K562 (cell line): ENCODE measurements at regions not wholly inside any gene's neighbourhood (a gene's known extent, or its start where the extent isn't known, plus 50 kb on each side); places are given as distances from the start of the nearest gene placed in this dataset.

Experiments used
- CEBPG ChIP-seq, 3 experiments: fragments of 200-800 bp in 1 of 3; sonication (Bioruptor generic) in 1 of 3; sonication (generic) in 1 of 3; formaldehyde crosslinking in 1 of 3; IDR thresholded peaks in 2 of 3; conservative IDR thresholded peaks in 1 of 3; 2 replicates each; pipeline versions ENCODE4 v1.6.1 to v1.8.0; 2016 to 2022; ENCODE audit warnings: missing compliant biosample characterization in 2 of 3, missing genetic modification characterization in 2 of 3, mild to moderate bottlenecking in 1 of 3, missing genetic modification reagents in 1 of 3
- DPF2 ChIP-seq: fragments of 450-650 bp; IDR thresholded peaks from 2 replicates; pipeline ENCODE4 v1.6.1; 2016
- EHMT2 ChIP-seq: fragments of 450-650 bp; IDR thresholded peaks from 2 replicates; pipeline ENCODE4 v1.6.1; 2018; ENCODE audit warnings: antibody characterized with exemption
- EP300 ChIP-seq: IDR thresholded peaks from 2 replicates; pipeline ENCODE4 v1.6.1; 2012; ENCODE audit warnings: low read length, improper control_type of control experiment
- LCOR ChIP-seq: sonication (generic); formaldehyde crosslinking; IDR thresholded peaks from 2 replicates; pipeline ENCODE4 v1.8.0; 2022; ENCODE audit warnings: mild to moderate bottlenecking, missing genetic modification reagents
- MIER1 ChIP-seq: fragments of 450-650 bp; IDR thresholded peaks from 2 replicates; pipeline ENCODE4 v1.6.1; 2016; ENCODE audit warnings: antibody characterized with exemption, mild to moderate bottlenecking, low read depth
- PML ChIP-seq: IDR thresholded peaks from 2 replicates; pipeline ENCODE4 v1.6.1; 2012; ENCODE audit warnings: low read length, inconsistent platforms
- TEAD4 ChIP-seq, 2 experiments: sonication (generic) in 1 of 2; formaldehyde crosslinking in 1 of 2; IDR thresholded peaks; 2 replicates each; pipeline versions ENCODE4 v1.6.1 to v1.8.0; 2012 to 2022; ENCODE audit warnings: borderline replicate concordance in 1 of 2, inconsistent platforms in 1 of 2, low read length in 1 of 2, mild to moderate bottlenecking in 1 of 2, missing genetic modification reagents in 1 of 2
- ZBTB40 ChIP-seq, 2 experiments: fragments of 450-650 bp in 1 of 2; sonication (generic) in 1 of 2; formaldehyde crosslinking in 1 of 2; IDR thresholded peaks; 2 replicates each; pipeline versions ENCODE4 v1.7.1 to v1.9.0; 2016 to 2022; ENCODE audit warnings: inconsistent platforms in 1 of 2, mild to moderate bottlenecking in 1 of 2, missing genetic modification reagents in 1 of 2
- ZNF121 ChIP-seq: sonication (generic); formaldehyde crosslinking; conservative IDR thresholded peaks from 2 replicates; pipeline ENCODE4 v1.8.0; 2022; ENCODE audit warnings: missing genetic modification reagents
- ZNF592 ChIP-seq: fragments of 450-650 bp; IDR thresholded peaks from 2 replicates; pipeline ENCODE4 v1.6.1; 2017; ENCODE audit warnings: antibody characterized with exemption, mild to moderate bottlenecking

GRCh38 chr12:30531731-30532678 is 163.7 kb downstream of the IPO8 start (continued):
- TF ChIP-seq CEBPG (CRISPR knock-in tag; IDR thresholded peaks at IDR 0.05) = no peak
- TF ChIP-seq CEBPG (tag; conservative IDR thresholded peaks at IDR 0.05 in 1 of 2, IDR thresholded peaks at IDR 0.05 in 1 of 2) = no peak
- no peak for TF ChIP-seq MIER1
- peak; percentile 13; the same call in 1 of the 2 replicates for TF ChIP-seq PML
- TF ChIP-seq TEAD4 (IDR thresholded peaks at IDR 0.05; ENCODE audit: low read length) = peak; percentile 64; the same call in 1 of the 2 replicates
- no peak for TF ChIP-seq TEAD4 (CRISPR knock-in tag; IDR thresholded peaks at IDR 0.05; ENCODE audit: borderline replicate concordance)
- TF ChIP-seq DPF2 = peak; percentile 50; the same call in 1 of the 2 replicates
- no peak for TF ChIP-seq ZBTB40 (IDR thresholded peaks at IDR 0.05)
- no peak for TF ChIP-seq ZBTB40 (CRISPR knock-in tag; IDR thresholded peaks at IDR 0.05)
- TF ChIP-seq EHMT2 = peak; percentile 65
- peak; percentile 54; the same call in 1 of the 2 replicates for TF ChIP-seq EP300
- TF ChIP-seq LCOR (CRISPR knock-in tag) = no peak
- no peak for TF ChIP-seq ZNF121 (CRISPR knock-in tag)
- peak; percentile 73; the same call in 1 of the 2 replicates for TF ChIP-seq ZNF592
